Left colon (tissue), 2 donors: ENCODE measurements at regions not wholly inside any gene's neighbourhood (a gene's known extent, or its start where the extent isn't known, plus 50 kb on each side); places are given as distances from the start of the nearest gene placed in this dataset.

Source experiments
- ATAC-seq: fragments of 200-7000 bp; cut with Tn5 transposase; one replicate; pipeline ENCODE4 v1.9.1; 2020; ENCODE audit warnings: mild to moderate bottlenecking, moderate library complexity
- DNase-seq, 2 donors: peaks; one replicate each; pipeline ENCODE4 v3.0.0-alpha.2; 2020
- intact Hi-C, 2 donors: fragments of 100-400 bp; cut with DNase I in 1 of 2; cut with micrococcal nuclease in 1 of 2; formaldehyde crosslinking; loops; one replicate each; pipeline versions ENCODE4 v1.11.2 to v1.14.0; 2022; cut with DNase I, micrococcal nuclease
- donor health status: DM: no; HTN: no; CAD: no.
- donor health status: DM: yes; HTN: yes; CAD: no.

GRCh38 chr3:140752499-140752898, 74.6 kb downstream of the TRIM42 start:
- intact Hi-C loops = no loop called here
- DNase-seq = no peak
- no peak for ATAC-seq

DNA sequence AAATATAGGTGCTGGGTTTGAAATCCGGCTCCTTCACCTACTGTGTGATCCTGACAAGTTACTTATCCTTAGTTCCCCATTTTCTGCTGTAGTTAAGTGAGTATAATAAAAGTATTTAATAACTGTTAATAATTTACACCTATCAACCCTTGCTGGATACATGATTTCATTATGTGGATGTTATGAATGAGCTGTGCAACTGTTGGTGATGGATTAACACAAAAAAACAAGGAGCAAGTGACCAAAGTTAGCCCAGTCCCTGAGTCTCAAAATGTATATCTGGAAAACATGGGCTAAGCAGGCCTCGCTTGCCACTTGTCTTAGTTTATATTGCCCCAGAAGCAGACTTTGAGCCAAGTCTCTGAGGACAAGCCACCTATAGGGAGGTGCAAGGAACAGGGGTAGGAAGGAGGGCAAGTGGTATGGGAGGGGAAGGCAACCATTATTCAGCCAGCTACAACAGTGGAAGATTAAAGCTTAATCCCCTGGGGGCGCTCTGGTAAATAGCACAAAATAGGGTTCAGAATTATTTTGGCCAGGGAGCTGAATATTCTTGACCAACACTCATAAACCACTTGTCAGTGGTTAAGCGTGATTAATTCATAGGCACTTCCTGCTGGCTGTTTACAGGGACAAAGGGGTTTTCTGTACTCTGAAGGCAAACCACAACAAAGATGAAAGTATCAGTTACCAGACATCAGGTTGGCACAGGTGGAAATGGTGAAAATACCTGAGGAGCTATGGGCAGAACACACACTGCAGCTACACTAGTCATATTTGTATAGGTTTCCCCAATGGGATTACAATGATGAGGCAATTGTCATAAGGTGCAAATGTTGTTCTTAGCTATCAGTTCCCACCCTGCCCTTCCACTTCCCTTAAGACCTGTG, 76.2 kb downstream of the TRIM42 start:
- intact Hi-C loops = no loop called here
- ATAC-seq (no peak), DNase-seq (no peak)

DNA sequence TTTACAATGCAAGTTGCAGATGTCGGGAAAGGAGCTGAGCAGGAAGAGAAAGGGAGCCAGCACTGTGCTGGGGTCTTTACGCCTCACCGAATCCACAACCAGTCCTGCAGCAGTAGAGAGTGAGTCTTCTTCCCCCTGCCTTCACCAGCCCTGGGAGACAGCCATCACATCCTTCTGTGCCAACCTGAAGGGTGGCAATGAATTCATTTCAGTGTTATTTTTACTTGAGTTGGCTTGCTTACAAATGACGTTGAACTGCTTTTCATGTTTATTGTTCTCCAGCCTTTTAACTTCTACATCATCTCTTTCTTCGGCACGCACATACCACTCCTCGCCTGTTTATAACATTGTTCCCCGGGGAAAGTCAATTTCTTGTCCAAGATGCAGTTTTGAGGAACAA, 77.1 kb downstream of the TRIM42 start:
- intact Hi-C loops = no loop called here
- DNase-seq (no peak), ATAC-seq (no peak)

DNA sequence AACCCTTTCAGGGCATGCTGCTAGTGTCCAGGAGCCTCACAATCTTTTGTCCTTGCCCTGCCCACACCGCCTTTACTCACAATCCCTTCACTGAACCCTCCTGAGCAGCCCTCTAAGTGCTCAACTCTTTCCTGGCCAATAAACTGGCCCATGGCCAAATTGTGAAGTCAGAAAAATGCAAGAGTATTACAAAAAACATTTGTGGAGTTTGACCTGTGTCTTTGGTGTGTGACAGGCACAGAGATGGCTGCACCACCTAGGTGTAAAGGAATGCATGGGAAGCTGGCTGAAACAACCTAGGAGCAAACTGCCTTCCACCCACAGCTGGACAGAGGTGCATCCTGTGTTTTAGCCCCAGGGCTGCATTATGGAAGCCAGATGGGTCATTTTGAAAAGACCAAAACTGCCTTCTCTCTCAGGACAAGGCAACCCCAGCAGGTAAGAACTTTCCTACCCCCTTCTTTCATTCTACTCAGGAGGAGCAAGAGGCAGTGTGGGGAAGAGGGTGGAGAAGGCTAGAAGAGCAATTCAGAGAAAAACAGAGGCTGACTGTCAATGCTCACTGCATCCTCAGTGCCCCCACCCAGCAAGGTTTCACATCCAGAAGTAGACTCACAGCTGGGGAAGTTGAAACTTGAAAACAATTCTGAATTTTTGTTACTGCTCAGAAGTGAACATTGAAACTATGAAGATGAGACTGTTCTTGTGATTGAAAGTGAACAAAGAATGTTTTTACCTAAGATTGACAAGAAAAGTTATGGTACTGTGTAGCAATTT, 78.6 kb downstream of the TRIM42 start:
- no peak for ATAC-seq
- intact Hi-C loops = no loop called here
- DNase-seq = no peak

GRCh38 chr3:140758791-140759444, 81.1 kb downstream of the TRIM42 start:
- intact Hi-C loops = no loop called here
- ATAC-seq (no peak), DNase-seq (no peak)

DNA sequence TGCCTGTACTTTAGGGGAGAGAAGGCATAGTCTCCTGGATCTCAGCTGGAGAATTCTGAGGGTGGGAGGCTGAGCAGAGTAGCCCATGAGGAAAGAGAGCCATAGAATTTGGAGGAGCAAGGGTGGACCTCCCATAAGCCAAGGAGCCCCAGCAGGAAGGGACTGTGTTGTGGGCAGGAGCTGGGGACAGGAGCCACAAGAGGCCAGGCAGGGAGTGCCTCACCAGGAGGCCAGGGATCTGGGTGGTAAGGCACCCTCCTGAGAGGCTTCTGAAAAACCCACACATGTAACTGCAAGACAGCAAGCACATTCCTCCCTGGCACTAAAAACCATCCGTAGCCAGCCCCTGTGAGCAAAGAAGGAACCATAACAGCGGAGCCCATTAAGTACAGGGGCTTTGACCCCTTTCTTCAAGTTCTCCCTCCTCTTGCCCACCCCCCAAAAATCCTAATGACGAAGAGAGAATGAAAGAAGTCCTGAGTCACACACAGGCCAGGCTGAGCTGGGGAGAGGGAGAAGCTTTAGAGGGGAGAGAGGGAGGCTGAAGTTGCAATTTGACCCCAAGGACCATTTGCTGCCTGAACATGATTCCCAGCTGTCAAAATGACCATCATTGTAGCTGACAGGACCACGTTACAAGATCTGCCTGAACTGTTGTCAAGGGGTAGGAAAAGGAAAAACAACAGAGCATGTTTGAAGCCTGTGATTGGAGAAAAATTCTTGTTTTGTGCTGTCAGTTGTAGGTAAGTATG, 82.6 kb downstream of the TRIM42 start:
- ATAC-seq = no peak
- DNase-seq = no peak
- intact Hi-C loops = no loop called here

GRCh38 chr3:140761076-140761639, 83.3 kb downstream of the TRIM42 start:
- intact Hi-C loops = no loop called here

GRCh38 chr3:140762746-140763145, 84.9 kb downstream of the TRIM42 start:
- intact Hi-C loops = no loop called here
- DNase-seq (no peak), ATAC-seq (no peak)

More at GRCh38 chr3:140761076-140761639, 83.3 kb downstream of the TRIM42 start:
- ATAC-seq (no peak), DNase-seq (no peak)

GRCh38 chr3:140763532-140763931, 85.7 kb downstream of the TRIM42 start:
- intact Hi-C loops = no loop called here
- ATAC-seq = no peak
- no peak for DNase-seq

GRCh38 chr3:140765246-140765645, 87.4 kb downstream of the TRIM42 start:
- DNase-seq = no peak
- no peak for ATAC-seq

DNA sequence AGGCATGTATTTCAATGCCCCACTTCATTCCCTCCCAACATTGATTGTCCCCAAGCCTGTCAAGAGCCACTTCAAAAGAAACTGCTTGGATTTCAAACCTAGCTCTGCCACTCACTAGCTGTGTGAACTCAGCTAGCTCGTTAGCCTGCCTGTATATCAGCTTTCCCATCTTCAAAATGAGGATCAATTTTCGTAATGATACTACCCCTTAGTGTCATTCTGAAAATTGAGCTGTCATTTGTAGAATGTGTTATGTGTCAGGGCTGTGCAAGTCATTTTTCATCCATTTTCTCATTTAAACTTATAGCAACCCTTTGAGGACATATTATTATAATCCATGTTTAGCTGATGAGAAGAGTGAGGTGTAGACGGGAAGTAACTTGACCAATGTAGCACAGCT, 88.6 kb downstream of the TRIM42 start:
- ATAC-seq = no peak
- intact Hi-C loops = no loop called here
- DNase-seq = no peak

More at GRCh38 chr3:140765246-140765645, 87.4 kb downstream of the TRIM42 start:
- intact Hi-C loops = no loop called here

GRCh38 chr3:140767566-140767965, 89.7 kb downstream of the TRIM42 start:
- ATAC-seq (no peak), DNase-seq (no peak)
- intact Hi-C loops = no loop called here

GRCh38 chr3:140768941-140769340, 91.1 kb downstream of the TRIM42 start:
- ATAC-seq = no peak
- intact Hi-C loops = no loop called here
- no peak for DNase-seq

DNA sequence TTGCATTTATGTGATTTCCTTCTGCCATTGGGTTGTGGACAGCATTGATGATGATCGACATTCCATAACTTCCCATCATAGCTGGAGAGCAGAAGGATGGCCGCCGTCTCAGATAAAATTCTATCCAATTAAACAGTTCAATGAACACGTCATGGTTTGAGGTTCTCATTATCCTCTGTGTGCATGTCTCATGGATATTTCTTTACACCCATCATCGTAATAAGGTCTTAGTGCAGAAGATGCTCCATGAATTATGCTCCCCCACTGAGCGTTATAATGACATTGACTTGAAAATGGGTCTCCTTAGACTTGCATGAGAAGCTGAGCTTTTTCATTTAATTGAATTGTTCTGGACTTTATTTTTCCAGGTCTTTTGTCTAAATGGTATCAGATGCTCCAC, 92.1 kb downstream of the TRIM42 start:
- DNase-seq = no peak
- no peak for ATAC-seq
- intact Hi-C loops = no loop called here

DNA sequence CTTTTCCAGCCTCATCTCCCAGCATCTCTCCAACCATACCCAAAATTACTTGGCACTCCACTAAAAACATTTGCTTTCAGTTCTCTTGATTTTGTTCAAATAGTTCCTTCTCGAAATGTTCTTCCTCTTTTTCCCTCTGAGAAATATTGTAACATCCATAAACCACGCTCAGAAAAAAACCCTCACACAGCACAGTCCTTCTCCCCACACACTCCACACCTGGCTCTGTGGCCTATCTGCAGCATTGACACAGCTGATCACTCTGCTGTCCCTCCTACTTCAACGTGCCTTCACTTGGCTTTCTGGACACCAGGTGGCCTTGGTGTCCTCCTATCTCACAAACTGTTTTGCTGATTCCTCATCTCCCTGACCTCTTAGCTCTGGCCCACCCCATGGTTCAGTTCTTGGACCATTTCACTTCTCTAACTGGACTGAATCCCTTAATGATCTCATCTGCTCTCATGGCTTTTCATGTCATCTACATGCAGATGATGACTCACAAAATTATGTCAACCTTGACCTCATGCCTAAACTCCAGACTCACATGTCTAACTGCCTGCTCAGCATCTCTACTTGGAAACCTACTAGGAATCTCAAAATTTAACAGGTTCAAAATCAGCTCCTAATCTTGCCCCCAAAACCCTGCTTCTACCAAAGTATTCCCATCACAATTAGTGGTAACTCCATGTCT, 93.3 kb downstream of the TRIM42 start:
- DNase-seq (no peak), ATAC-seq (no peak)
- intact Hi-C loops = no loop called here

GRCh38 chr3:140777631-140778233, 99.9 kb downstream of the TRIM42 start:
- intact Hi-C loops = no loop called here
- DNase-seq (no peak), ATAC-seq (no peak)

DNA sequence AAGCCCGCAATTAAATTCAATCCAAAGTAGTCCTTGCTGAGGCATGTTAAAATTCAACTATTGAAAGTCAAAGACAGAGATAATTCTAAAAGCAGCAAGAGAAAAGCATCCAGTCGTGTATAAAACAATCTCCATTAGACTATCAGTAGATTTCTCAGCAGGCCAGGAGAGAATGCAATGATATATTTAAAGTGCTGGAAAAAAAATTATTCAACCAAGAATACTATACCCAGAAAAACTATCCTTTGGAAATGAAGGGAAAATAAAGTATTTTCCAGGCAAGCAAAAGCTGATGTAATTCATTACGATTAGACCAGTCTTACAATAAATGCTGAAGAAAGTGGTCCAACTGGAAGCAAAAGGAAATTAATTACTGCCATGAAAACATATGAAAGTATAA, 113.5 kb downstream of the TRIM42 start:
- intact Hi-C loops = no loop called here
- ATAC-seq = no peak
- DNase-seq = no peak

GRCh38 chr3:140794507-140794906, 116.6 kb downstream of the TRIM42 start:
- no peak for DNase-seq
- intact Hi-C loops = no loop called here
- ATAC-seq = no peak
